GM19372 (cell line): ENCODE measurements at regions not wholly inside any gene's neighbourhood (a gene's known extent, or its start where the extent isn't known, plus 50 kb on each side); places are given as distances from the start of the nearest gene placed in this dataset.
"Not testable (repeated sequence)": the region's sequence is repeated elsewhere in the genome, so short reads cannot be mapped to it uniquely, and the experiment has no call there.

Experiments used
- ATAC-seq: cut with Tn5 transposase; IDR thresholded peaks from one replicate; pipeline ENCODE4 v1.9.1; 2021; ENCODE audit warnings: mild to moderate bottlenecking, low read depth, moderate library complexity; ENCODE audit not compliant: unreplicated experiment

GRCh38 chr14:23828616-23829015, 125.0 kb upstream of the DHRS4 start:
- ATAC-seq, result no peak

- no peak for ATAC-seq
Observed at GRCh38 chr14:23829736-23830471, 123.7 kb upstream of the DHRS4 start.

GRCh38 chr14:23831596-23831995, 122.0 kb upstream of the DHRS4 start:
- ATAC-seq, result no peak

GRCh38 chr14:23861666-23862065, 91.9 kb upstream of the DHRS4 start:
- no peak for ATAC-seq

- ATAC-seq, result no peak
Observed at GRCh38 chr14:23862513-23862912, 91.1 kb upstream of the DHRS4 start.

- no peak for ATAC-seq
Observed at GRCh38 chr14:23863836-23864235, 89.7 kb upstream of the DHRS4 start.

- no peak for ATAC-seq
Observed at GRCh38 chr14:23864259-23864658, 89.3 kb upstream of the DHRS4 start.

- ATAC-seq, result no peak
Observed at GRCh38 chr14:23864861-23865260, 88.7 kb upstream of the DHRS4 start.

GRCh38 chr14:23865502-23865901, 88.1 kb upstream of the DHRS4 start:
- ATAC-seq, result no peak

- no peak for ATAC-seq
Observed at GRCh38 chr14:23866269-23866668, 87.3 kb upstream of the DHRS4 start.

GRCh38 chr14:23869078-23869719, 84.4 kb upstream of the DHRS4 start:
- no peak for ATAC-seq

- no peak for ATAC-seq
Observed at GRCh38 chr14:23876160-23876750, 77.3 kb upstream of the DHRS4 start.

GRCh38 chr14:23877111-23877510, 76.5 kb upstream of the DHRS4 start:
- peak; percentile 71 for ATAC-seq

- peak; percentile 55 for ATAC-seq
Observed at GRCh38 chr14:23877538-23878180, 75.9 kb upstream of the DHRS4 start.

- ATAC-seq, result no peak
Observed at GRCh38 chr14:23881282-23881681, 72.3 kb upstream of the DHRS4 start.

GRCh38 chr14:23883684-23884540, 69.7 kb upstream of the DHRS4 start:
- no peak for ATAC-seq

GRCh38 chr14:23884541-23884904, 69.0 kb upstream of the DHRS4 start:
- ATAC-seq, result no peak

GRCh38 chr14:23887536-23887935, 66.0 kb upstream of the DHRS4 start:
- ATAC-seq, result no peak

- not testable (repeated sequence) for ATAC-seq
Observed at GRCh38 chr14:23891717-23892116, 61.9 kb upstream of the DHRS4 start.

- not testable (repeated sequence) for ATAC-seq
Observed at GRCh38 chr14:23892289-23892688, 61.3 kb upstream of the DHRS4 start.
